ENCODE measurements at regions not wholly inside any gene's neighbourhood (a gene's known extent, or its start where the extent isn't known, plus 50 kb on each side); places are given as distances from the start of the nearest gene placed in this dataset.
A peak's percentile ranks its signal among the peaks of the same experiment; 100 is the strongest.

DNA sequence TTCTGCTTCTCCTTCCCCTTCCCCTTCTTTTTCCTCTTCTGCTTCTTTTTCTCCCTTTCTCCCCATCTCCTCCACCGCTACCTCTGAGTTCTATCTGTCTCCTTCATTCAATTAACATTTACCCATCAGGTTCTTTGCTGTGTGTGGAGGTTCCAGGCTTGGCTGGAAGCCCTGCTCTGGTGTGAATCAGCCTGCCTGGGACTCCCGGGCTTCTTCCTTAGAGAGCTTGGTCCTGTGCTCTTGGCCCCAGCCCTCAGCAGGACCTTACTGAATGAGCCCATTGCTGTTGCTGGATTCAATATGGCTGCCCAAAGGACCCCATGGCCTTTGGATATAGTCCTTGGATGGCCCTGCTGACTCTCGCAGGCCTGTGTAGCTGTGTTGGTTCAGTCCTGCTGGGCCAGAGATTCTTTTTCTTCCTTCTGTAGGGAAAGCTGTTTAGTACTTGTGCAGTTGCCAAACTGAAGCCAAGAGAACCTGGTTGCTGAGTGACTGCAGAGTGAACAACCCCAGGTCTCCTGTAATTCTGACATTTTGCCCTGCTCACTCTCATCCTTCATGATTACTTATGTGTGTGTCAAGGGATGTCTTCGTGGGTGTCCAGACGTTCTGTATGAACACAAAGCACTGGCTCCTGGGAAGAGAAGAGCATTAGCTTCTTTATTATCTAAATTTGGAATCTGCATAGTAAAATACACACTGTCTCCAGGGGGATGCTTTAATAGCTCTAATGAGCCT lies 81.0 kb upstream of the ZBED5 start:
- Histone ChIP-seq H3K36me3 (no peaks in the 10 kb centered on the region), H3K9me3 (no peaks in the 10 kb centered on the region), H3K4me3 (no peak overlapping the region), H3K27me3 (no peaks in the 10 kb centered on the region), H3K4me1 (peaks cover 0 to 13% (median 0%) of the 10 kb centered on the region in 12 donors), H3K27ac (peak overlapping the region in 1 of 12 donors; percentile 71)
- TF ChIP-seq CTCF (IDR thresholded peaks at IDR 0.05), result no peak
- no peak for TF ChIP-seq POLR2A (IDR thresholded peaks at IDR 0.05)
- 81 to 93% (median 91%) methylated on average over 5 of the region's 5 CpGs for WGBS, 4 donors
- intact Hi-C loops (cut with DNase I), result loop anchor here in 5 of 10 donors (2.0 to 10.0 kb wide), 4 partner anchors 68 to 848 kb away; no protein-coding TSS in a partner anchor
- no peak for DNase-seq
- ATAC-seq, result no peak

- Histone ChIP-seq H3K27ac (peak overlapping the region in 1 of 12 donors; percentile 71), H3K4me3 (no peak overlapping the region), H3K4me1 (peaks cover 0 to 17% (median 0%) of the 10 kb centered on the region in 12 donors), H3K9me3 (no peaks in the 10 kb centered on the region), H3K27me3 (no peaks in the 10 kb centered on the region), H3K36me3 (no peaks in the 10 kb centered on the region)
- 94 to 99% (median 98%) methylated on average over 5 of the region's 5 CpGs for WGBS, 4 donors
- ATAC-seq (no peak), DNase-seq (no peak)
- intact Hi-C loops (cut with DNase I), result loop anchor here in 5 of 10 donors (2.0 to 10.0 kb wide), 4 partner anchors 69 to 849 kb away; no protein-coding TSS in a partner anchor
- TF ChIP-seq POLR2A (IDR thresholded peaks at IDR 0.05) (no peak), CTCF (IDR thresholded peaks at IDR 0.05) (no peak)
Observed at GRCh38 chr11:10938231-10938630, 80.4 kb upstream of the ZBED5 start.

- no peaks in the 10 kb centered on the region for H3K27me3 ChIP-seq
- TF ChIP-seq CTCF (IDR thresholded peaks at IDR 0.05) (no peak), POLR2A (IDR thresholded peaks at IDR 0.05) (no peak)
- H3K9me3 ChIP-seq, result no peaks in the 10 kb centered on the region
- DNase-seq, result no peak
- WGBS, 4 donors, result 43 to 74% (median 62%) methylated on average over 1 of the region's 1 CpG
- H3K36me3 ChIP-seq, result no peaks in the 10 kb centered on the region
- no peak overlapping the region for H3K4me3 ChIP-seq
- intact Hi-C loops (cut with DNase I), result loop anchor here in 4 of 10 donors (5.0 to 10.0 kb wide), 3 partner anchors 70 to 850 kb away; no protein-coding TSS in a partner anchor
- peak overlapping the region in 1 of 12 donors; percentile 42 for H3K27ac ChIP-seq
- ATAC-seq, result no peak
- H3K4me1 ChIP-seq, result peaks cover 0 to 23% (median under 1%) of the 10 kb centered on the region in 12 donors
Observed at GRCh38 chr11:10937385-10937771, 79.5 kb upstream of the ZBED5 start.

DNA sequence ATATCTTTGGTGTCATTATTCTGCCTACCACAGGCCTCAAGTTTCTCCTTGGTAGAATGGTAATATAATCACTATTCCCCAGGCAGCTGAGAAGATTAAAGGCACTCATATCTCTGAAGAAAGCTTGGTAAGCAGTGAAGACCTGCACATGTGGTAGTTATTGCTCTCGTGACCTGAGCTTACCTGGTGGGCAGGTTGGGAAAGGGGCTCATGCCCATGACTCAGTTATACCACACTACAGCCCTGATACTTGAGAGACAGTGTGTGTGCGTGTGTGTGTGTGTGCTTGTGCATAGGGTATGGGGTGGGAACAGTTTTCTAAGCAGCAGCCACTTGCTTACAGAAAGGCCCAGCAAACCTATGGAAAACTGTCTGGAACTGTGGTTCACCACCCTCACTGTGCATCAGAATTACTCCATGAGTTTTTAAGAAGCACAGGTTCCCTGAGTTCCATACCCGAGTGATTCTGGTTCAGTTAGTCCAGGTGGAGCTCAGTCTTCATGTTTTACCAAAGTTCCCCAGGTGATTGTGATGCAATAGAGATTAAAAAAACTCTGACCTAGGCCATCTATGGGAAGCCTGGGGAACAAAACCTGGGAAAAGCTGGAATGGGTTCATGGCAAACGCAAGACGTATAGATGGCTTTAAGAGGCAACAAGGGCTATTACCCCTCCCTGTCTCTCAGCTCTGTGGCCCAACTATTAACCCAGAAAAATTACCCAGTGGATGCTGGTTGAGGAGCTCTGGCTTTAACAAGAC lies 79.0 kb upstream of the ZBED5 start:
- Histone ChIP-seq H3K9me3 (no peaks in the 10 kb centered on the region), H3K27me3 (no peaks in the 10 kb centered on the region), H3K36me3 (no peaks in the 10 kb centered on the region), H3K4me1 (peaks cover 0 to 24% (median 3%) of the 10 kb centered on the region in 12 donors), H3K27ac (peak overlapping the region in 1 of 12 donors; percentile 42), H3K4me3 (no peak overlapping the region)
- TF ChIP-seq CTCF (IDR thresholded peaks at IDR 0.05), result no peak
- TF ChIP-seq POLR2A (IDR thresholded peaks at IDR 0.05), result no peak
- DNase-seq (no peak), ATAC-seq (no peak)
- WGBS, 4 donors, result 96 to 98% (median 97%) methylated on average over 5 of the region's 5 CpGs
- intact Hi-C loops (cut with DNase I), result loop anchor here in 4 of 10 donors (5.0 to 10.0 kb wide), 3 partner anchors 70 to 850 kb away; no protein-coding TSS in a partner anchor
